Astrocyte of the cerebellum (primary cell): ENCODE measurements at regions not wholly inside any gene's neighbourhood (a gene's known extent, or its start where the extent isn't known, plus 50 kb on each side); places are given as distances from the start of the nearest gene placed in this dataset.

Experiments
- DNase-seq: peaks from one replicate; pipeline ENCODE4 v3.0.0-alpha.2; 2011; ENCODE audit warnings: low read depth
- H3K4me3 ChIP-seq: 2 replicates; pipeline ENCODE4 v1.5.1; 2011; ENCODE audit warnings: mild to moderate bottlenecking, low read depth, low read length, moderate library complexity
- CTCF ChIP-seq: IDR thresholded peaks from 2 replicates; pipeline ENCODE4 v1.5.1; 2012; ENCODE audit warnings: low read length, low read depth, moderate library complexity, mild to moderate bottlenecking; ENCODE audit errors: missing control alignments
- in situ Hi-C: cut with HindIII; loops from 2 replicates; pipeline ENCODE4 v1.10.0; 2017; ENCODE audit warnings: low sequenced_read_pairs

- H3K4me3 ChIP-seq, result no peak overlapping the region
- no peak for DNase-seq
- in situ Hi-C loops, result no loop called here
- TF ChIP-seq CTCF, result no peak
Measured at GRCh38 chr9:15113288-15113687, 193.7 kb downstream of the TTC39B start.

GRCh38 chr9:15111071-15111470 is 195.9 kb downstream of the TTC39B start:
- no peak for TF ChIP-seq CTCF
- no peak for DNase-seq
- no peak overlapping the region for H3K4me3 ChIP-seq
- in situ Hi-C loops, result no loop called here

GRCh38 chr9:15104826-15105420 is 194.7 kb upstream of the FREM1 start:
- in situ Hi-C loops, result no loop called here
- DNase-seq, result peak; percentile 4
- TF ChIP-seq CTCF, result peak; percentile 89

GRCh38 chr9:15103290-15103689 is 193.1 kb upstream of the FREM1 start:
- TF ChIP-seq CTCF, result no peak
- DNase-seq, result no peak
- in situ Hi-C loops, result no loop called here
- H3K4me3 ChIP-seq, result no peak overlapping the region

More at GRCh38 chr9:15104826-15105420, 194.7 kb upstream of the FREM1 start:
- no peak overlapping the region for H3K4me3 ChIP-seq

- no peak for TF ChIP-seq CTCF
- in situ Hi-C loops, result no loop called here
- no peak for DNase-seq
- H3K4me3 ChIP-seq, result no peak overlapping the region
Measured at GRCh38 chr9:15101095-15101494, 190.9 kb upstream of the FREM1 start.

GRCh38 chr9:15100571-15100970 is 190.3 kb upstream of the FREM1 start:
- no peak for TF ChIP-seq CTCF
- no peak overlapping the region for H3K4me3 ChIP-seq
- in situ Hi-C loops, result no loop called here
- no peak for DNase-seq

- in situ Hi-C loops, result no loop called here
- no peak overlapping the region for H3K4me3 ChIP-seq
- TF ChIP-seq CTCF, result no peak
- no peak for DNase-seq
Measured at GRCh38 chr9:15096972-15097371, 186.7 kb upstream of the FREM1 start.
